Effector memory CD8-positive, alpha-beta T cell (primary cell): ENCODE measurements at regions not wholly inside any gene's neighbourhood (a gene's known extent, or its start where the extent isn't known, plus 50 kb on each side); places are given as distances from the start of the nearest gene placed in this dataset.
"Not testable (repeated sequence)": the region's sequence is repeated elsewhere in the genome, so short reads cannot be mapped to it uniquely, and the experiment has no call there.

Experiments used
- ATAC-seq: fragments of 150-1000 bp; cut with Tn5 transposase; replicated peaks from 2 replicates; pipeline ENCODE4 v1.10.0; 2021; ENCODE audit warnings: mild to moderate bottlenecking, moderate library complexity
- DNase-seq, 3 experiments: peaks; one replicate each; pipeline ENCODE4 v3.0.0; 2021
- H3K27ac Mint-ChIP-seq, 2 donors: one replicate each; pipeline ENCODE4 v1.8.0; 2022; ENCODE audit warnings: mild to moderate bottlenecking in 2 of 2, mixed read lengths in 2 of 2, moderate library complexity in 2 of 2
- H3K27me3 Mint-ChIP-seq, 2 donors: one replicate each; pipeline ENCODE4 v1.8.0; 2022; ENCODE audit warnings: mixed read lengths in 2 of 2
- H3K36me3 Mint-ChIP-seq: one replicate; pipeline ENCODE4 v1.8.0; 2022; ENCODE audit warnings: mild to moderate bottlenecking, moderate library complexity, mixed read lengths; ENCODE audit not compliant: insufficient read depth
- H3K4me1 Mint-ChIP-seq, 2 donors: one replicate each; pipeline ENCODE4 v1.8.0; 2022; ENCODE audit warnings: low read depth in 2 of 2, mixed read lengths in 2 of 2
- H3K4me3 Mint-ChIP-seq, 2 donors: one replicate each; pipeline ENCODE4 v1.8.0; 2022; ENCODE audit warnings: mild to moderate bottlenecking in 2 of 2, mixed read lengths in 2 of 2, moderate library complexity in 2 of 2
- H3K9me3 Mint-ChIP-seq, 2 donors: one replicate each; pipeline ENCODE4 v1.8.0; 2022; ENCODE audit warnings: mixed read lengths in 2 of 2

DNA sequence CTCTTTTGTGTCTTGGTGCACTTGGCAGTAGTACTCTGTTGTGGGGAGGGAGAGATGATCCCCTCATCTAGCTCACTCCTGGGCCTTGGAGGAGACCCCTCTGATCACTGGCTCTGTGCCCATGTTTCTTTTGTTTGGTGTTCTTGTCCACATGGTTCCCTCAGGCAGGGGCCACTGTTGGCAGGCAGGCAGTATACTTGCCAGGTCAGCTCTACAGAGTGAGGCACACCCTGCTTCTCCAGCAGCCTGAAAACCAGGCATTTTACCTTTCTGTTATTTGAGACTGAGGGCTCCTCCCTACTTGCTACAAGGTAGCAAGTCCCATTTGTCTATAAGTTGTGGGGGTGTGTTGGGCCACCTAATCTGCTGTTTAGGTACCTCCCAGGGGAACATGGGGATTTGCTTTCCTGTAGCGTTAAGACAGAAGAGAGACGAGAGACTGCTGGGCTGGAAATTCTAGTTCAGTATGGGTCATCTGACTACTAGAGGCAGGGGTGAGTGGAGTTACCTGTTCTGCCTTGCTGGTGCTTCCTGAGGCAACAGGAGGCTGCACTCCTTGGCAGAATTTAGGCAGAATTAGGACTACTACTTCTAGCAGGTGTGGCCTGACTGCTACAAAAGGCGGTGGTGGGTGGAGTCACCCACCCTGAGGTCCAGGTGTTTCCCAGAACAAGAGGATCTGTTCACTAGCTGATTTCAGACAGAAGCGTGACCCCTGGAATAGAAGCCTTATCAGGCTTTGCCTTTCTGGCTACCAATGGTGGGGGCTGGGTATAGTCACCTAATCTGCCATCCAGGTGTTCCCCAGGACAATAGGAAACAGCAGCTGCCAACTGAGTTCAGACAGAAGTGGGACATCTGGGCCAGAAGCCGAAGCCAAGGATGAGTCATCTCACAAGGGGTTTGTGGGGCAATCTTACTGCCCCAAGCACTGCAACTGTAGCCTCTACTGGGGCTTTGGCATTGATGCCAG lies 843.0 kb upstream of the ATXN8OS start:
- no peak overlapping the region for H3K27ac Mint-ChIP-seq
- H3K36me3 Mint-ChIP-seq, result no peaks in the 10 kb centered on the region
- H3K4me1 Mint-ChIP-seq, result no peaks in the 10 kb centered on the region
- no peak overlapping the region for H3K4me3 Mint-ChIP-seq
- no peak for DNase-seq
- ATAC-seq, result no peak
- peaks cover 11 to 21% of the 10 kb centered on the region in 2 donors for H3K9me3 Mint-ChIP-seq
- H3K27me3 Mint-ChIP-seq, result no peaks in the 10 kb centered on the region

DNA sequence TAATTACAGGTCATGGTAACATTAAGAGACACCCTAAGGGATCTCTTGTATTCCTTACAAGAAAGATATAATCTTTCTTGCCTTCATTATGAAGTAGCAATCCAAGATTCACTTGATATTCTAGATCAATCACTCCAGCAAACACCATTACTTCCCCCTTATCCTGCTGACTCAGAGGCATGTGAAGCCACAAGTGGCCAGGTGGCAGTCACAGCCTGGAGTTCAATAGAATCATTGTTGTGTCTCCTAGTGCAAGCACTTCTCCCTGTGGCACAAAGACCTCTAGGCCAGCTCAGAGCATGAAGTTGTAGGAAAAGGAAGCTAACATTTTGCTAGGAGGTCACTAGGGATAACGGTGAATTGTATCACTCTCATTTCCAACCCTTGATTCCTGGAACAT lies 864.3 kb upstream of the ATXN8OS start:
- no peak for ATAC-seq
- H3K27me3 Mint-ChIP-seq, result no peaks in the 10 kb centered on the region
- H3K9me3 Mint-ChIP-seq, result peaks cover 7 to 8% of the 10 kb centered on the region in 2 donors
- H3K36me3 Mint-ChIP-seq, result no peaks in the 10 kb centered on the region
- H3K27ac Mint-ChIP-seq, result no peak overlapping the region
- no peaks in the 10 kb centered on the region for H3K4me1 Mint-ChIP-seq
- no peak for DNase-seq
- no peak overlapping the region for H3K4me3 Mint-ChIP-seq

DNA sequence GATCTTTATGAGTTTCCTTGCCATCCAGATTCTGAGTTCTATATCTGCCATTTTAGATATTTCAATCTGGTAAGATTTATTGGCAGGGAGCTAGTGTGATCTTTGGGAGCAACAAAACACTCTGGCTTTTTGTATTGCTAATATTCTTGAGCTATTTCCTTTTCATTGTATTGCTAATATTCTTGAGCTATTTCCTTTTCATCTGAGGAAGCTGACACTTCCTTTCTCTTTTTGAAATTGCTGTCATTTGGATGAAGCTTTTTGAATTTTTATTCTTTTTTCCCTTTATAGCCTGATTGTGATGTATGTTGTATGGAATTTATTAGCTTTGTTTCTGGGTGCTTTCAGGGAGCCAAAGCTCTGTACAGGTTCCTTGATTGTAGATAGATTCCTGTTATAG lies 873.5 kb upstream of the ATXN8OS start:
- DNase-seq, result no peak
- Mint-ChIP-seq H3K9me3 (peaks cover 9 to 14% of the 10 kb centered on the region in 2 donors), H3K36me3 (no peaks in the 10 kb centered on the region), H3K4me1 (no peaks in the 10 kb centered on the region), H3K4me3 (no peak overlapping the region), H3K27me3 (no peaks in the 10 kb centered on the region), H3K27ac (no peak overlapping the region)
- ATAC-seq, result no peak

- Mint-ChIP-seq H3K4me1 (no peaks in the 10 kb centered on the region), H3K27me3 (no peaks in the 10 kb centered on the region), H3K36me3 (no peaks in the 10 kb centered on the region), H3K4me3 (no peak overlapping the region), H3K27ac (no peak overlapping the region), H3K9me3 (peaks cover 10 to 46% of the 10 kb centered on the region in 2 donors)
- ATAC-seq, result no peak
- no peak for DNase-seq
Measured at GRCh38 chr13:69226427-69226826, 881.2 kb upstream of the ATXN8OS start.

- H3K36me3 Mint-ChIP-seq, ATAC-seq, H3K27me3 Mint-ChIP-seq, H3K27ac Mint-ChIP-seq, DNase-seq, H3K4me3 Mint-ChIP-seq, H3K4me1 Mint-ChIP-seq: not testable (repeated sequence)
- peaks cover 8 to 37% of the 10 kb centered on the region in 2 donors for H3K9me3 Mint-ChIP-seq
Measured at GRCh38 chr13:69221633-69222498, 885.8 kb upstream of the ATXN8OS start.

DNA sequence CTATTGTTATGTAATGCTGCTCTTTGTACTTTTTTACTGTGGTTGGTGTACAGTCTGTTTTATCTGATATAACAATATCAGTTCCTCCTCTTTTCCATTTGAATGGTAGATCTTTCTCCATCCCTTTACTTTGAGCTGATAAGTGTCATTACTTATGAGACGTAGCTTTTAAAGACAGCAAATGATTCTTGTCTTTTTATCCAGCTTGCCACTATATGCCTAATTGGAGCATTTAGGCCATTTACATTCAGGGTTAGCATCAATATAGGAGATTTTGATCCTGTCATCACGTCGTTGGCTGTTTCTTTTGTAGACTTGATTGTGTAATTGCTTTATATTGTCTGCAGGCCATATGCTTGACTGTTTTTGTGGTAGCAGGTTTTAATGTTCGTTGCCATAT lies 894.2 kb upstream of the ATXN8OS start:
- H3K27me3 Mint-ChIP-seq, result no peaks in the 10 kb centered on the region
- H3K9me3 Mint-ChIP-seq, result peaks cover 0 to 3% of the 10 kb centered on the region in 2 donors
- H3K36me3 Mint-ChIP-seq, result no peaks in the 10 kb centered on the region
- DNase-seq, result no peak
- ATAC-seq, result no peak
- no peaks in the 10 kb centered on the region for H3K4me1 Mint-ChIP-seq
- no peak overlapping the region for H3K4me3 Mint-ChIP-seq
- no peak overlapping the region for H3K27ac Mint-ChIP-seq

DNA sequence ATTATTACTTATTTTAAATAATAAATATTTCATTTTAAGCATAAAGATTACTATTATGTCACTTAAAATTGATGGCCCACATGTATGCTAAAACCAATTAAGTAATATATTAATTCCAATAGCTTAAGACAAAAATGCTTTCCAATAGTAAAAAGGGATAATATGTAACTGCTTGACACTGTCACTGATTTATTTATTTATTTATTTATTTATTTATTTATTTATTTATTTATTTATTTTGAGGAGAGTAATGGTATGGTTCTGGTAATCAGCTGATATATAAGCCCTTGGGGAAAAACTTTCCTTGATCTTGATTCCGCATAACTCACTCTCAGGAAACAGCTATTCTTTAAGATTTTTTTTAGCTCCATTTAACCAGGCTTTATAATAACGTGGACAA lies 903.0 kb upstream of the ATXN8OS start:
- H3K27me3 Mint-ChIP-seq, result no peaks in the 10 kb centered on the region
- H3K36me3 Mint-ChIP-seq, result no peaks in the 10 kb centered on the region
- H3K4me3 Mint-ChIP-seq, result no peak overlapping the region
- H3K4me1 Mint-ChIP-seq, result no peaks in the 10 kb centered on the region
- H3K9me3 Mint-ChIP-seq, result peaks cover 2 to 10% of the 10 kb centered on the region in 2 donors
- no peak for DNase-seq
- H3K27ac Mint-ChIP-seq, result no peak overlapping the region
- no peak for ATAC-seq

- H3K4me1 Mint-ChIP-seq, result no peaks in the 10 kb centered on the region
- H3K4me3 Mint-ChIP-seq, result no peak overlapping the region
- peaks cover 2 to 10% of the 10 kb centered on the region in 2 donors for H3K9me3 Mint-ChIP-seq
- ATAC-seq, result no peak
- no peaks in the 10 kb centered on the region for H3K36me3 Mint-ChIP-seq
- no peaks in the 10 kb centered on the region for H3K27me3 Mint-ChIP-seq
- no peak for DNase-seq
- H3K27ac Mint-ChIP-seq, result no peak overlapping the region
Measured at GRCh38 chr13:69202996-69203395, 904.6 kb upstream of the ATXN8OS start.

- no peak overlapping the region for H3K4me3 Mint-ChIP-seq
- H3K27me3 Mint-ChIP-seq, result no peaks in the 10 kb centered on the region
- no peak overlapping the region for H3K27ac Mint-ChIP-seq
- peaks cover 4 to 10% of the 10 kb centered on the region in 2 donors for H3K9me3 Mint-ChIP-seq
- no peak for ATAC-seq
- no peaks in the 10 kb centered on the region for H3K4me1 Mint-ChIP-seq
- DNase-seq, result no peak
- H3K36me3 Mint-ChIP-seq, result no peaks in the 10 kb centered on the region
Measured at GRCh38 chr13:69199664-69200063, 908.0 kb upstream of the ATXN8OS start.

DNA sequence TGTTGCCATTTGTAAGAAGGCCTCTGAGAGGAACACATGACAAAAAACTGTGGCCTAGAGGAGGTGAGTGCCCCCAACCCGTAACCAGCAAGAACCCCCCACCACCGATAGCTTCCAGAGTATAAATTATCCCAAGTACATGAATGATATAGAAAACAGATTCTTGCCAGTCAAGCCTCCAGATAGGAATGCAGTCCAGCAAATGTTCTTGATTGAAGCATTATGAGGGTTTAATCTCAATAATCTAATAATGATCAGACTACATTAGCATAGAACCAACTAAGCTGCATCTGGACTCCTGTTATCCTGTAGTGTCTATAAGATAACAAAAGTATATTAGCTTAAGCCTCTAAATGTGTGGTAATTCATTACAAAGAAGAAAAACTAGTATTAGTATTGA lies 908.9 kb upstream of the ATXN8OS start:
- Mint-ChIP-seq H3K4me3 (no peak overlapping the region), H3K27me3 (no peaks in the 10 kb centered on the region), H3K27ac (no peak overlapping the region), H3K9me3 (peaks cover 4 to 12% of the 10 kb centered on the region in 2 donors), H3K4me1 (no peaks in the 10 kb centered on the region), H3K36me3 (no peaks in the 10 kb centered on the region)
- ATAC-seq (no peak), DNase-seq (no peak)

DNA sequence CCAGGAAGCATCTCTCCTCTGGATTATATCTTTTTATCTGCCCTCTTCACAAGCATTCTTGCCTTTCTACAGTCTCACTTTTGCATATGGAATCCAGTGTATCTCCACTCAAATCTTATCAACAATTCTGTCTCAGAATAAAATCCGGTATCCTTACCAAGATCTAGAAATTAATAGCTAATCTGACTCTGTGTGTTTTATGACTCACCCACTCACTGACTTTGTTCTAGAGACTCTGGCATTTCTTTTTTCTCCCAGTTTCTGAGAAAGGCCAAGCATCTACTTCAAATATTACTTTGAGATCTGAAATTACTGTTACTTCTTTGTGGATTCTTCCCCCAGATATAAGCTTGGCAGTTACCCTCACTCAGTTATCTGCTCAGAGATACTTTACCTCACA lies 913.5 kb upstream of the ATXN8OS start:
- H3K27ac Mint-ChIP-seq, result no peak overlapping the region
- no peaks in the 10 kb centered on the region for H3K36me3 Mint-ChIP-seq
- H3K9me3 Mint-ChIP-seq, result peaks cover 7 to 9% of the 10 kb centered on the region in 2 donors
- H3K27me3 Mint-ChIP-seq, result no peaks in the 10 kb centered on the region
- DNase-seq (no peak), ATAC-seq (no peak)
- H3K4me1 Mint-ChIP-seq, result no peaks in the 10 kb centered on the region
- no peak overlapping the region for H3K4me3 Mint-ChIP-seq

DNA sequence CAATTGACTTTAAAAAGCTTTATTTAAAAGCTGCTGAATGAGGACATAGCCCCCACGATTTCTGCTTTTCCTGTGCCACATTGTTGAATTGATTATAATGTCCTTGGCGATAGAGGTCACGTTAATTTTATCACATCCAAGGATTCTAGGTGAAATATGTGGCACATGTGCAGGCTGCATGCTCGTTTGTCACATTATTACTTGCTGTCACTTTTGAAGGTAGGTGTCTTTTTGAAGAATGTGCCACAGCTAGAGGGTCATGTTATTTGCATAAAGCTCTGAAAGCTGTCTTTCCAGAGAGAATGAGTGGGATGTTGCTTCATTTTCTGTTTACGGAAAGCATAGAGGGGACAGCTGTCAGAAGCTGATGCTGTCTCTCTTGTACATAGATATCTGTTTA lies 927.6 kb upstream of the ATXN8OS start:
- Mint-ChIP-seq H3K9me3 (peaks cover 4 to 9% of the 10 kb centered on the region in 2 donors), H3K36me3 (no peaks in the 10 kb centered on the region)
- ATAC-seq, result no peak

DNA sequence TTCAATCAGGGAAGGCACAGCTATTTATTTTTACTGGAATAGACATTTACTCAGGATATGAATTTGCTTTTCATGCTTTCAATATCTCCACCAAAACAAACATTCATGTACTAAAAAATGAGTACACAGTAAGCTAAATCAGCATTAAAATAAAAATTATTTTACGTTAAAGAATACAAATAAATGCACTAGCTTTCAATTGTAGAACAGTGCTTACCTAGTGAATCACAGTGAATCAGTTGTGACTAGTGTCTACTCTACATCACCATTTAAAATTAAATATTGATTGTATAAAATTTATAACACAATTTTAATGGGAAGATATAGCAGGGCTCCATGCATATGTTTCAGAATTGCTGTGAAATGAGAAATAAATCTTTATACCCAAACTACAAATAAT lies 929.6 kb upstream of the ATXN8OS start:
- no peak overlapping the region for H3K4me3 Mint-ChIP-seq
- H3K27ac Mint-ChIP-seq, result no peak overlapping the region
- no peaks in the 10 kb centered on the region for H3K4me1 Mint-ChIP-seq
- H3K36me3 Mint-ChIP-seq, result no peaks in the 10 kb centered on the region
- H3K27me3 Mint-ChIP-seq, result no peaks in the 10 kb centered on the region
- DNase-seq (no peak), ATAC-seq (no peak)
- H3K9me3 Mint-ChIP-seq, result peaks cover 3 to 9% of the 10 kb centered on the region in 2 donors

More for the DNA sequence above, 927.6 kb upstream of the ATXN8OS start:
- H3K27ac Mint-ChIP-seq, result no peak overlapping the region
- H3K27me3 Mint-ChIP-seq, result no peaks in the 10 kb centered on the region
- no peak for DNase-seq
- H3K4me1 Mint-ChIP-seq, result no peaks in the 10 kb centered on the region
- H3K4me3 Mint-ChIP-seq, result no peak overlapping the region
